VCaP (cell line): ENCODE measurements at regions not wholly inside any gene's neighbourhood (a gene's known extent, or its start where the extent isn't known, plus 50 kb on each side); places are given as distances from the start of the nearest gene placed in this dataset.

Experiments
- H3K27ac ChIP-seq: fragments of 450-650 bp; 2 replicates; pipeline ENCODE4 v1.5.1; 2017
- CTCF ChIP-seq: fragments of 450-650 bp; conservative IDR thresholded peaks from 2 replicates; pipeline ENCODE4 v1.5.1; 2017; ENCODE audit warnings: mild to moderate bottlenecking, moderate library complexity

- TF ChIP-seq CTCF = no peak
- no peak overlapping the region for H3K27ac ChIP-seq
Measured at GRCh38 chr17:71302721-71303549, 817.9 kb upstream of the SOX9 start.

GRCh38 chr17:71304498-71305158 lies 816.2 kb upstream of the SOX9 start:
- no peak overlapping the region for H3K27ac ChIP-seq
- TF ChIP-seq CTCF = no peak

- no peak for TF ChIP-seq CTCF
Measured at GRCh38 chr17:71313866-71314265, 807.0 kb upstream of the SOX9 start.

GRCh38 chr17:71315568-71315967 lies 805.3 kb upstream of the SOX9 start:
- H3K27ac ChIP-seq = no peak overlapping the region

More at GRCh38 chr17:71313866-71314265, 807.0 kb upstream of the SOX9 start:
- H3K27ac ChIP-seq = no peak overlapping the region

GRCh38 chr17:71316176-71316897 lies 804.5 kb upstream of the SOX9 start:
- H3K27ac ChIP-seq = no peak overlapping the region
- no peak for TF ChIP-seq CTCF

More at GRCh38 chr17:71315568-71315967, 805.3 kb upstream of the SOX9 start:
- no peak for TF ChIP-seq CTCF

- no peak overlapping the region for H3K27ac ChIP-seq
- no peak for TF ChIP-seq CTCF
Measured at GRCh38 chr17:71320009-71320796, 800.6 kb upstream of the SOX9 start.

GRCh38 chr17:71325117-71325516 lies 795.7 kb upstream of the SOX9 start:
- H3K27ac ChIP-seq = no peak overlapping the region
- TF ChIP-seq CTCF = no peak
